NCI-H2227 (cell line): ENCODE measurements at regions not wholly inside any gene's neighbourhood (a gene's known extent, or its start where the extent isn't known, plus 50 kb on each side); places are given as distances from the start of the nearest gene placed in this dataset.
"Not testable (repeated sequence)": the region's sequence is repeated elsewhere in the genome, so short reads cannot be mapped to it uniquely, and the experiment has no call there.

Experiments used
- DNase-seq: peaks from one replicate; lab custom pipeline; 2025; ENCODE audit not compliant: unreplicated experiment; lab: John Stamatoyannopoulos, UW

- no peak for DNase-seq
These were observed 513.6 kb upstream of the C9orf72 start for GRCh38 chr9:28086881-28087280.

- DNase-seq: no peak
These were observed 520.0 kb upstream of the C9orf72 start for GRCh38 chr9:28092981-28093936.

GRCh38 chr9:28101509-28101908 is 528.2 kb upstream of the C9orf72 start:
- no peak for DNase-seq

- no peak for DNase-seq
These were observed 531.7 kb upstream of the C9orf72 start for GRCh38 chr9:28105001-28105400.

- no peak for DNase-seq
These were observed 546.9 kb upstream of the C9orf72 start for GRCh38 chr9:28120184-28120583.

GRCh38 chr9:28120626-28121025 is 547.3 kb upstream of the C9orf72 start:
- no peak for DNase-seq

- no peak for DNase-seq
These were observed 548.1 kb upstream of the C9orf72 start for GRCh38 chr9:28121366-28121765.

- DNase-seq: no peak
These were observed 551.6 kb upstream of the C9orf72 start for GRCh38 chr9:28124917-28125316.

GRCh38 chr9:28127101-28127500 is 553.8 kb upstream of the C9orf72 start:
- DNase-seq: no peak

GRCh38 chr9:28134446-28134976 is 561.2 kb upstream of the C9orf72 start:
- no peak for DNase-seq

GRCh38 chr9:28135549-28135948 is 562.3 kb upstream of the C9orf72 start:
- DNase-seq: no peak

GRCh38 chr9:28136113-28136512 is 562.8 kb upstream of the C9orf72 start:
- no peak for DNase-seq

GRCh38 chr9:28147430-28147829 is 574.1 kb upstream of the C9orf72 start:
- not testable (repeated sequence) for DNase-seq

GRCh38 chr9:28147923-28148597 is 574.8 kb upstream of the C9orf72 start:
- DNase-seq: not testable (repeated sequence)

GRCh38 chr9:28149361-28150050 is 576.2 kb upstream of the C9orf72 start:
- DNase-seq: not testable (repeated sequence)

- DNase-seq: no peak
These were observed 581.8 kb upstream of the C9orf72 start for GRCh38 chr9:28155067-28155466.

- DNase-seq: no peak
These were observed 582.4 kb upstream of the C9orf72 start for GRCh38 chr9:28155671-28156070.

- no peak for DNase-seq
These were observed 585.2 kb upstream of the C9orf72 start for GRCh38 chr9:28158451-28158850.

- DNase-seq: no peak
These were observed 590.3 kb upstream of the C9orf72 start for GRCh38 chr9:28163619-28164018.

GRCh38 chr9:28166179-28166578 is 592.9 kb upstream of the C9orf72 start:
- no peak for DNase-seq

- no peak for DNase-seq
These were observed 603.9 kb upstream of the C9orf72 start for GRCh38 chr9:28177142-28177541.
